Glutamatergic neuron (in vitro differentiated cells): ENCODE measurements at regions not wholly inside any gene's neighbourhood (a gene's known extent, or its start where the extent isn't known, plus 50 kb on each side); places are given as distances from the start of the nearest gene placed in this dataset.

ENCODE experiments used
- DNase-seq: peaks from one replicate; pipeline ENCODE4 v3.0.0; 2022
- H3K27ac Mint-ChIP-seq: one replicate; pipeline ENCODE4 v1.8.0; 2020; ENCODE audit warnings: mild to moderate bottlenecking, mixed read lengths, inconsistent platforms; ENCODE audit not compliant: unreplicated experiment
- H3K27me3 Mint-ChIP-seq: one replicate; pipeline ENCODE4 v1.8.0; 2020; ENCODE audit warnings: mild to moderate bottlenecking, moderate library complexity, mixed read lengths, inconsistent platforms; ENCODE audit not compliant: unreplicated experiment
- H3K36me3 Mint-ChIP-seq: one replicate; pipeline ENCODE4 v1.8.0; 2020; ENCODE audit warnings: mild to moderate bottlenecking, mixed read lengths, inconsistent platforms; ENCODE audit not compliant: unreplicated experiment
- H3K4me1 Mint-ChIP-seq: one replicate; pipeline ENCODE4 v1.8.0; 2020; ENCODE audit warnings: mild to moderate bottlenecking, low read depth, mixed read lengths, inconsistent platforms; ENCODE audit not compliant: unreplicated experiment
- H3K4me3 Mint-ChIP-seq: one replicate; pipeline ENCODE4 v1.8.0; 2020; ENCODE audit warnings: mild to moderate bottlenecking, mixed read lengths, inconsistent platforms; ENCODE audit not compliant: unreplicated experiment
- H3K9me3 Mint-ChIP-seq: one replicate; pipeline ENCODE4 v1.8.0; 2020; ENCODE audit warnings: mild to moderate bottlenecking, moderate library complexity, mixed read lengths, inconsistent platforms; ENCODE audit not compliant: unreplicated experiment
- CTCF ChIP-seq: fragments of 200-600 bp; sonication (generic); IDR thresholded peaks from one replicate; pipeline ENCODE4 v1.5.0; 2021; ENCODE audit not compliant: partially characterized antibody, unreplicated experiment

GRCh38 chr4:35802644-35803043, 441.7 kb downstream of the ARAP2 start:
- no peaks in the 10 kb centered on the region for H3K4me1 Mint-ChIP-seq

GRCh38 chr4:35818520-35818919, 425.8 kb downstream of the ARAP2 start:
- no peak for TF ChIP-seq CTCF
- Mint-ChIP-seq H3K36me3 (no peaks in the 10 kb centered on the region), H3K27me3 (no peaks in the 10 kb centered on the region), H3K9me3 (no peaks in the 10 kb centered on the region), H3K4me3 (no peak overlapping the region), H3K27ac (no peak overlapping the region), H3K4me1 (no peaks in the 10 kb centered on the region)
- DNase-seq = no peak

More at GRCh38 chr4:35802644-35803043, 441.7 kb downstream of the ARAP2 start:
- H3K4me3 Mint-ChIP-seq = no peak overlapping the region
- no peak for DNase-seq
- peaks cover 3% of the 10 kb centered on the region for H3K9me3 Mint-ChIP-seq
- no peak overlapping the region for H3K27ac Mint-ChIP-seq
- H3K27me3 Mint-ChIP-seq = no peaks in the 10 kb centered on the region
- no peak for TF ChIP-seq CTCF
- no peaks in the 10 kb centered on the region for H3K36me3 Mint-ChIP-seq

GRCh38 chr4:35820003-35820402, 424.3 kb downstream of the ARAP2 start:
- Mint-ChIP-seq H3K27me3 (no peaks in the 10 kb centered on the region), H3K36me3 (no peaks in the 10 kb centered on the region), H3K4me3 (no peak overlapping the region), H3K9me3 (no peaks in the 10 kb centered on the region), H3K4me1 (no peaks in the 10 kb centered on the region), H3K27ac (no peak overlapping the region)
- no peak for DNase-seq
- TF ChIP-seq CTCF = no peak

GRCh38 chr4:35824231-35824630, 420.1 kb downstream of the ARAP2 start:
- no peak for TF ChIP-seq CTCF
- no peak for DNase-seq
- Mint-ChIP-seq H3K27ac (no peak overlapping the region), H3K4me3 (no peak overlapping the region), H3K27me3 (no peaks in the 10 kb centered on the region), H3K9me3 (no peaks in the 10 kb centered on the region), H3K4me1 (no peaks in the 10 kb centered on the region), H3K36me3 (no peaks in the 10 kb centered on the region)

GRCh38 chr4:35835893-35836292, 408.4 kb downstream of the ARAP2 start:
- no peak for TF ChIP-seq CTCF
- no peak for DNase-seq
- H3K9me3 Mint-ChIP-seq = peaks cover 4% of the 10 kb centered on the region

More at GRCh38 chr4:35835893-35836292, 408.4 kb downstream of the ARAP2 start:
- H3K36me3 Mint-ChIP-seq = no peaks in the 10 kb centered on the region
- no peak overlapping the region for H3K4me3 Mint-ChIP-seq
- H3K4me1 Mint-ChIP-seq = no peaks in the 10 kb centered on the region
- H3K27me3 Mint-ChIP-seq = no peaks in the 10 kb centered on the region
- H3K27ac Mint-ChIP-seq = no peak overlapping the region
